ENCODE measurements at regions not wholly inside any gene's neighbourhood (a gene's known extent, or its start where the extent isn't known, plus 50 kb on each side); places are given as distances from the start of the nearest gene placed in this dataset.

DNA sequence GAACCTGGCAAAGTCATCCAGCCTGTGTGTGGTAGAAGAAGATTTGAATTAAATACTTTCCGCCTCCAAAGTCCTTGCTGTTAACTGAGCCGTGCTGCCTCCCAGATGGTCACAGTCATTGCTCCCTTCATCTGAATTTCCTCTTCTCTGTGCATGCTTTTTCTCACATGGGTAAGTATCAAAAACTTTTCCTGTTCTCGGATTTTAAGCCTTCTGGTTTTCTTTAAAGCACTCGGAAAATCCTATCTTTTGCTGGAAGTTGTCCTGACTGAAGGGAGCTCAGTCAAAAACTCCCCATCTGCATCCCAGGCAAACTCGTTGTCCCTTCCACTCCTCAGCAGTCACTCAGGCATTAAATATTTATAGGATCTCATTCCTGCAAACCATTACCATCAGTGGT, 290.0 kb upstream of the PIK3R1 start:
- TF ChIP-seq POLR2A (IDR thresholded peaks at IDR 0.05) = no peak
- TF ChIP-seq, protein P1, sequence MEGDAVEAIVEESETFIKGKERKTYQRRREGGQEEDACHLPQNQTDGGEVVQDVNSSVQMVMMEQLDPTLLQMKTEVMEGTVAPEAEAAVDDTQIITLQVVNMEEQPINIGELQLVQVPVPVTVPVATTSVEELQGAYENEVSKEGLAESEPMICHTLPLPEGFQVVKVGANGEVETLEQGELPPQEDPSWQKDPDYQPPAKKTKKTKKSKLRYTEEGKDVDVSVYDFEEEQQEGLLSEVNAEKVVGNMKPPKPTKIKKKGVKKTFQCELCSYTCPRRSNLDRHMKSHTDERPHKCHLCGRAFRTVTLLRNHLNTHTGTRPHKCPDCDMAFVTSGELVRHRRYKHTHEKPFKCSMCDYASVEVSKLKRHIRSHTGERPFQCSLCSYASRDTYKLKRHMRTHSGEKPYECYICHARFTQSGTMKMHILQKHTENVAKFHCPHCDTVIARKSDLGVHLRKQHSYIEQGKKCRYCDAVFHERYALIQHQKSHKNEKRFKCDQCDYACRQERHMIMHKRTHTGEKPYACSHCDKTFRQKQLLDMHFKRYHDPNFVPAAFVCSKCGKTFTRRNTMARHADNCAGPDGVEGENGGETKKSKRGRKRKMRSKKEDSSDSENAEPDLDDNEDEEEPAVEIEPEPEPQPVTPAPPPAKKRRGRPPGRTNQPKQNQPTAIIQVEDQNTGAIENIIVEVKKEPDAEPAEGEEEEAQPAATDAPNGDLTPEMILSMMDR (IDR thresholded peaks at IDR 0.05) = no peak

Measured in uterus (tissue), 2 donors.